Parathyroid adenoma (tissue), 2 donors: ENCODE measurements at regions not wholly inside any gene's neighbourhood (a gene's known extent, or its start where the extent isn't known, plus 50 kb on each side); places are given as distances from the start of the nearest gene placed in this dataset.

Experiments
- H2AFZ ChIP-seq: fragments of 300-600 bp; sonication (generic); one replicate; pipeline ENCODE4 v1.7.0; 2017; ENCODE audit warnings: antibody characterized with exemption, mild to moderate bottlenecking
- H3K27ac ChIP-seq: fragments of 300-600 bp; sonication (generic); one replicate; pipeline ENCODE4 v1.7.0; 2017
- H3K27me3 ChIP-seq: fragments of 300-600 bp; sonication (generic); one replicate; pipeline ENCODE4 v1.7.0; 2017; ENCODE audit warnings: low read length; ENCODE audit not compliant: control insufficient read depth, insufficient read depth
- H3K36me3 ChIP-seq: fragments of 300-600 bp; sonication (generic); one replicate; pipeline ENCODE4 v1.7.0; 2017; ENCODE audit warnings: low read length; ENCODE audit not compliant: control insufficient read depth, insufficient read depth
- H3K4me1 ChIP-seq: fragments of 300-600 bp; sonication (generic); one replicate; pipeline ENCODE4 v1.7.0; 2017; ENCODE audit warnings: control low read depth
- H3K4me2 ChIP-seq: fragments of 300-600 bp; sonication (generic); one replicate; pipeline ENCODE4 v1.7.0; 2017; ENCODE audit warnings: low read length
- H3K4me3 ChIP-seq: fragments of 300-600 bp; sonication (generic); one replicate; pipeline ENCODE4 v1.7.0; 2017; ENCODE audit warnings: low read depth, low read length
- H3K79me2 ChIP-seq: fragments of 300-600 bp; sonication (generic); one replicate; pipeline ENCODE4 v1.7.0; 2017; ENCODE audit warnings: control low read depth
- H3K9ac ChIP-seq: fragments of 300-600 bp; sonication (generic); one replicate; pipeline ENCODE4 v1.7.0; 2017; ENCODE audit warnings: mild to moderate bottlenecking
- H3K9me3 ChIP-seq: fragments of 300-600 bp; sonication (generic); one replicate; pipeline ENCODE4 v1.7.0; 2017; ENCODE audit warnings: low read length; ENCODE audit not compliant: control insufficient read depth
- TF ChIP-seq, protein P1 (sequence below): fragments of 300-600 bp; sonication (generic); IDR thresholded peaks from one replicate; pipeline ENCODE4 v1.7.0; 2017; ENCODE audit warnings: antibody characterized with exemption, mild to moderate bottlenecking
- donor health status: primary hyperparathyroidism.

DNA sequence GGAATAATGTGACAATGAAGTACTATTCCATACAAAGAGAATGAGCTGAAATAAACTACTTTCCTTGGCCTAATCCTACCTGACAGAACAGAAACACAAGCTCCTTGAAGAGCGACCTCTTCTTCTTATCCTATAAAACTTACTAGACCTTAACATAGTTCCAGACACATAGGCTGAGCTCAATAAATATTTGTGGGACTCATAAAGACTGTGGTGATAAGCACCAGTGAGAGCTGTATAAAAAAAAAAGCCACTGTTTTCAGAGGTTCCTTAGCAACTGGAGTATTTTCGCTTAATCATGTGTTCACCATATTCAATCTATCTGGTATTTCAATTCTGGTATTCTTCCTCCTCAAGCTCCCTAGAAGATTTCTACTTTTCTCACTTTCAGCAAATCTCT lies 1129.6 kb downstream of the STPG2 start:
- no peaks in the 10 kb centered on the region for H3K9me3 ChIP-seq
- TF ChIP-seq, protein P1, sequence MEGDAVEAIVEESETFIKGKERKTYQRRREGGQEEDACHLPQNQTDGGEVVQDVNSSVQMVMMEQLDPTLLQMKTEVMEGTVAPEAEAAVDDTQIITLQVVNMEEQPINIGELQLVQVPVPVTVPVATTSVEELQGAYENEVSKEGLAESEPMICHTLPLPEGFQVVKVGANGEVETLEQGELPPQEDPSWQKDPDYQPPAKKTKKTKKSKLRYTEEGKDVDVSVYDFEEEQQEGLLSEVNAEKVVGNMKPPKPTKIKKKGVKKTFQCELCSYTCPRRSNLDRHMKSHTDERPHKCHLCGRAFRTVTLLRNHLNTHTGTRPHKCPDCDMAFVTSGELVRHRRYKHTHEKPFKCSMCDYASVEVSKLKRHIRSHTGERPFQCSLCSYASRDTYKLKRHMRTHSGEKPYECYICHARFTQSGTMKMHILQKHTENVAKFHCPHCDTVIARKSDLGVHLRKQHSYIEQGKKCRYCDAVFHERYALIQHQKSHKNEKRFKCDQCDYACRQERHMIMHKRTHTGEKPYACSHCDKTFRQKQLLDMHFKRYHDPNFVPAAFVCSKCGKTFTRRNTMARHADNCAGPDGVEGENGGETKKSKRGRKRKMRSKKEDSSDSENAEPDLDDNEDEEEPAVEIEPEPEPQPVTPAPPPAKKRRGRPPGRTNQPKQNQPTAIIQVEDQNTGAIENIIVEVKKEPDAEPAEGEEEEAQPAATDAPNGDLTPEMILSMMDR: no peak
- H3K79me2 ChIP-seq: no peaks in the 10 kb centered on the region
- no peak overlapping the region for H2AFZ ChIP-seq
- H3K4me3 ChIP-seq: no peak overlapping the region
- H3K27me3 ChIP-seq: no peaks in the 10 kb centered on the region
- no peaks in the 10 kb centered on the region for H3K36me3 ChIP-seq
- H3K9ac ChIP-seq: no peak overlapping the region
- no peaks in the 10 kb centered on the region for H3K4me1 ChIP-seq
- no peak overlapping the region for H3K4me2 ChIP-seq
- H3K27ac ChIP-seq: no peak overlapping the region

DNA sequence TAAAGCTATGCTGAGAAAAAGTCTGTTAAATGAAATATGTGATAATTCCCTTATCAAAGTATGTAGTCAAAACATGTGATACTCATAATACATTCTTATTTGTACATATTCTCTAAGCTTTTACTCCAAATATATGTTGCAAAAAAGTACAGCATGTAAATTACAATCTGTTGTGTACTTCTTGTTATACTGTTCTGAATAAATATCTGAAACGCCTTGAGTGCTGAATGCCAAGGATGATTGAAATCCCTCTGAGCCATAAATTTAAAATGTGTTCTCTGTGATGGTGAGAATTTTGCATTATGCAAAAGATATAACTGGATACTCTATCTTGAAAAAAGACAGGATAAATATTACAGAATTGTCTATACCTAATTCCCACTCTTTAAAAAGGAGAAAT lies 1128.0 kb downstream of the STPG2 start:
- H3K27ac ChIP-seq: no peak overlapping the region
- no peak overlapping the region for H3K4me3 ChIP-seq
- H3K79me2 ChIP-seq: no peaks in the 10 kb centered on the region
- no peaks in the 10 kb centered on the region for H3K36me3 ChIP-seq
- H3K4me2 ChIP-seq: no peak overlapping the region
- no peaks in the 10 kb centered on the region for H3K9me3 ChIP-seq
- TF ChIP-seq, protein P1: no peak
- no peaks in the 10 kb centered on the region for H3K27me3 ChIP-seq
- H3K4me1 ChIP-seq: no peaks in the 10 kb centered on the region
- H2AFZ ChIP-seq: no peak overlapping the region
- H3K9ac ChIP-seq: no peak overlapping the region

DNA sequence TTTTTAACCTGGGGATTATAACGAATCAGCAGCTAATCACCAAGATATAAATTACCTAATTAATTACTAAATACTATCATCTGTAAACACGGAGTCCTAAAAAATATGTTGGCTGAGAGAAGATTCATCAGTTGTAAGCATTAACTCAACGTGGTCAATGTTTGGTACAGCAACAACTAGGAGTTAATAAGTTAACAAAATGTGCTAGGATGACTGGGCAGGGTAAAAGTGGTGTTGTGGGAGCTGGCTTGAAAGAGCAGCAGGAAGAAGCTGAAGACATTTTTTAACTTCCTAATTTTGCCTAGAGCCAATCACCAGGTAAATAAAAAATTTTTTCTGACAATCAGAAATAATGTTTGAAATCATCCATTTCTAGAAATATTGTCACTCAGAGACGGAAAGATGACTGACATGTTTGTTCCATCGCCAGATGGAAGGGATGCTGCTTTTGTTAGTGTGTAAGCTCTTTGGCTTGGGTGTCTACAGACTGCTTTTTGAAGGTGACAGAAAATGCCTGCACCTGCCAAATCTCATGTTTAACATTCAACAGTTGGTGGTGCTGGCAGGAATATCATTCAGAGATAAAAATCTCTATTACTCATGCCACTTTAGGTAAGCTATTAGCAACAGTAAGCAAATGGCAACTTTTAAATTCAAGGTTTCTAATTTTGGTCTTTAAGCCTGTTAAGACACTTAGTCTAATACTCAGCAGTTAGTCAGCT lies 1126.9 kb downstream of the STPG2 start:
- Histone ChIP-seq H3K4me3 (no peak overlapping the region), H3K27me3 (no peaks in the 10 kb centered on the region), H2AFZ (no peak overlapping the region), H3K27ac (no peak overlapping the region), H3K4me1 (no peaks in the 10 kb centered on the region), H3K9me3 (no peaks in the 10 kb centered on the region), H3K36me3 (no peaks in the 10 kb centered on the region), H3K4me2 (no peak overlapping the region), H3K79me2 (no peaks in the 10 kb centered on the region), H3K9ac (no peak overlapping the region)
- TF ChIP-seq, protein P1: no peak

DNA sequence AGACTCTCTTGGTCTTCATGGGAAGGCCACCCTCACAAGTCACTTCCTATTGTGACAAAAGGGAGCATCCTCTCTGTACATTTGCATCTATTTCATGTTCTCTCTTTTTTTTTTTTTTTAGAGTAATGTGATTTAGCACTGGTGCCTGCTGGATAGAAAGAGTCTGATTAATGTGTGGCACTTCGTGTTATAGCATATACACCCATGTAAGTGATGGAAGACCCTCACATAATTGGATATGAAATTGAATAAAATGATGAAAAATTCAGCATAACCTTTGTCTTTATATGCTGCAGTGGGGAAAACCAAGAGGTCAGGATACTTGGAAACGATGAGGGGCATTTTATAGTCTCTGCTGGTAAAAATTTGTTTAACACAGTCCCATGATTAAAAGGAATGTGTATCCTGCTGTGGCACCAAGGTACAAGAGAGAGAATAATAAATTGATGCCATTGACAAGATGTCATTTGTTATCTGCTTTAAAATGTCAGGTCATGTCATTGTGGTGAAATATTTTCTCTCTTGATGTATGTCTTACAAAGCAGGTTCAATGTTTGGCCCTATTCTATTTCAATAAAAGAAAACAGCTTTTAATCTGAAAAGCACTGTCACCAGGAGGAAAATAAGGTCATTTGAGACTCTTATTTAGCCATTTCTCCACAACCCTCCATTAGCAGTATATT lies 1115.4 kb downstream of the STPG2 start:
- Histone ChIP-seq H3K4me1 (no peaks in the 10 kb centered on the region), H3K79me2 (no peaks in the 10 kb centered on the region), H3K4me2 (no peak overlapping the region), H3K9ac (no peak overlapping the region), H3K36me3 (no peaks in the 10 kb centered on the region), H3K27ac (no peak overlapping the region), H3K27me3 (no peaks in the 10 kb centered on the region), H3K9me3 (no peaks in the 10 kb centered on the region), H3K4me3 (no peak overlapping the region), H2AFZ (no peak overlapping the region)
- TF ChIP-seq, protein P1: no peak
